ENCODE measurements at regions not wholly inside any gene's neighbourhood (a gene's known extent, or its start where the extent isn't known, plus 50 kb on each side); places are given as distances from the start of the nearest gene placed in this dataset.

- Histone ChIP-seq H3K36me3 (ENCODE audit: insufficient read depth, low read length) (no peaks in the 10 kb centered on the region), H3K79me2 (ENCODE audit: insufficient read depth, low read length) (no peaks in the 10 kb centered on the region), H3K4me2 (ENCODE audit: low read length) (no peak overlapping the region), H3K9me3 (ENCODE audit: low read length) (no peaks in the 10 kb centered on the region), H2AFZ (ENCODE audit: low read length) (no peak overlapping the region), H3K4me3 (ENCODE audit: low read depth, low read length, poor library complexity, severe bottlenecking) (no peak overlapping the region), H3K4me1 (ENCODE audit: insufficient read depth, low read length, severe bottlenecking) (no peaks in the 10 kb centered on the region), H3K27ac (ENCODE audit: low read depth, low read length, poor library complexity, severe bottlenecking) (no peak overlapping the region), H3K27me3 (ENCODE audit: insufficient read depth, low read length) (no peaks in the 10 kb centered on the region), H3K9ac (ENCODE audit: low read length) (no peak overlapping the region), H3K9me2 (ENCODE audit: low read depth, low read length) (no peaks in the 10 kb centered on the region), H3F3A (ENCODE audit: insufficient read depth, low read length) (no peaks in the 10 kb centered on the region), H4K20me1 (ENCODE audit: insufficient read depth, low read length) (no peaks in the 10 kb centered on the region)
- TF ChIP-seq EZH2 (IDR thresholded peaks at IDR 0.05; ENCODE audit: borderline replicate concordance, low read length) (no peak), CTCF (IDR thresholded peaks at IDR 0.05; ENCODE audit: low read length) (no peak)
Observed at GRCh38 chr2:215769246-215769645, 244.1 kb downstream of the MREG start.

- H3K4me1 ChIP-seq (ENCODE audit: insufficient read depth, low read length, severe bottlenecking) = no peaks in the 10 kb centered on the region
- no peaks in the 10 kb centered on the region for H4K20me1 ChIP-seq (ENCODE audit: insufficient read depth, low read length)
- no peaks in the 10 kb centered on the region for H3K9me3 ChIP-seq (ENCODE audit: low read length)
- H3F3A ChIP-seq (ENCODE audit: insufficient read depth, low read length) = no peaks in the 10 kb centered on the region
- H3K27me3 ChIP-seq (ENCODE audit: insufficient read depth, low read length) = no peaks in the 10 kb centered on the region
- no peaks in the 10 kb centered on the region for H3K36me3 ChIP-seq (ENCODE audit: insufficient read depth, low read length)
- no peaks in the 10 kb centered on the region for H3K9me2 ChIP-seq (ENCODE audit: low read depth, low read length)
- H2AFZ ChIP-seq (ENCODE audit: low read length) = no peak overlapping the region
- H3K4me2 ChIP-seq (ENCODE audit: low read length) = no peak overlapping the region
- no peaks in the 10 kb centered on the region for H3K79me2 ChIP-seq (ENCODE audit: insufficient read depth, low read length)
- no peak for TF ChIP-seq CTCF (IDR thresholded peaks at IDR 0.05; ENCODE audit: low read length)
- TF ChIP-seq EZH2 (IDR thresholded peaks at IDR 0.05; ENCODE audit: borderline replicate concordance, low read length) = no peak
- H3K9ac ChIP-seq (ENCODE audit: low read length) = no peak overlapping the region
- H3K4me3 ChIP-seq (ENCODE audit: low read depth, low read length, poor library complexity, severe bottlenecking) = no peak overlapping the region
- H3K27ac ChIP-seq (ENCODE audit: low read depth, low read length, poor library complexity, severe bottlenecking) = no peak overlapping the region
Observed at GRCh38 chr2:215767625-215768024, 245.7 kb downstream of the MREG start.

DNA sequence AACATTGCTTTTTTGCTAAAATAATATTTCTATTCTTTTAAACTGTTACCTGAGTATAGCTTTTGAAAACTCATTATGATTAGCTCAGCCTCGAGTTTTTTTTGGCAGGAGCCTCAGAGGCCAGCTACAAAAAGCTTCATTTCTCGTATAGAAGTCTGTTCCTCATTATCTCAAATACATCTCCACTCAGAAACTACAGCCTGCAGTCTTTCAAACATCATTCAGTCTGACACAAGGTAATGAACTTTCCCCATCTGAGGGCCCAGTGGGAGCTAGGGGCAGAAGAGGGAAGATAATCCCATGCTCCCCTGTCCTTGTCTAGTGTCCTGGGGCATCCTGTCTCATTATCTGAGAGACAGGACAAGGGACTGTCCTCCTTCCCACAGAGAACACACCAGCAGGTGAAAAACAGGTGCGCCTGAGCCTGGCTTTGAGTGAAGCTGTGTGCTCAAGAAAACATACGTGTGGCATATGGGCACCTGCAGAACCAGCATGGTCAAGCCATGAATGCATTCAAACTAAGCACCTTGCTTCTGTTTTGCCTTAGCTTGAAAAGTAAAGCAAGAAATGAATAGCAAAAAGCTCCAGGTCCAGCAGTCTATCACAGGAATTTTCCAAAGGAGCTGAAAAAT, 247.5 kb downstream of the MREG start:
- Histone ChIP-seq H3K9me3 (ENCODE audit: low read length) (no peaks in the 10 kb centered on the region), H3K9ac (ENCODE audit: low read length) (no peak overlapping the region), H3K9me2 (ENCODE audit: low read depth, low read length) (no peaks in the 10 kb centered on the region), H2AFZ (ENCODE audit: low read length) (no peak overlapping the region), H4K20me1 (ENCODE audit: insufficient read depth, low read length) (no peaks in the 10 kb centered on the region), H3K27ac (ENCODE audit: low read depth, low read length, poor library complexity, severe bottlenecking) (no peak overlapping the region), H3K36me3 (ENCODE audit: insufficient read depth, low read length) (no peaks in the 10 kb centered on the region), H3K4me1 (ENCODE audit: insufficient read depth, low read length, severe bottlenecking) (no peaks in the 10 kb centered on the region), H3K27me3 (ENCODE audit: insufficient read depth, low read length) (no peaks in the 10 kb centered on the region), H3K4me3 (ENCODE audit: low read depth, low read length, poor library complexity, severe bottlenecking) (no peak overlapping the region), H3K79me2 (ENCODE audit: insufficient read depth, low read length) (no peaks in the 10 kb centered on the region), H3K4me2 (ENCODE audit: low read length) (no peak overlapping the region), H3F3A (ENCODE audit: insufficient read depth, low read length) (no peaks in the 10 kb centered on the region)
- TF ChIP-seq EZH2 (IDR thresholded peaks at IDR 0.05; ENCODE audit: borderline replicate concordance, low read length) = no peak

DNA sequence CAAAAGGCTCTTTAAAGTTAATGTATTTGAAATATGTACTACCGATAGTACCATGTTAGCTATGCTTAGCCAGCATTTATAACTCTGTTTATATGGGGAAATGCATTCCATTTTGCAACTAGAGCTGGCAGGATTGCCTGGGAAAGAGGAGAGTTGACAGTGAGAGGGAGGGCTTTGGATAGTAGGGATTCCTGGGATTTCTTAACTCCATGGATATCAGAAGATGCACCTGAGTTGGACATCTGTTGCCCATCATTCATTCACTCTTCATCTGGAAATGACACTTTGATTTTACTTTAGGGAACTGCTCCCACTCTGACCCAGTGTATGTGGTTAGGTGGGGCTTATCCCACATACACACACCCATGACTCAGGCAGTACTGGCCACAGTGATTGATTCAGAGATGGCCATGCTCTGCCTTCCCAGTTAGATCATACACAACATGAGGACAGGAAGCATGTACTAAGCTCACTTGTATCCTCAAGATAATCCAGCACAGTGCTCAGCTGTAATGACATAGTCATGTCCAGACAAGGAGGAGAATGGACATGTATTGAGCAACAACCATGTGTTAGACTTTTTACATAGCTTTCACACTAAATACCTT, 248.8 kb downstream of the MREG start:
- Histone ChIP-seq H3K9ac (ENCODE audit: low read length) (no peak overlapping the region), H3K36me3 (ENCODE audit: insufficient read depth, low read length) (no peaks in the 10 kb centered on the region), H3K79me2 (ENCODE audit: insufficient read depth, low read length) (no peaks in the 10 kb centered on the region), H3K27ac (ENCODE audit: low read depth, low read length, poor library complexity, severe bottlenecking) (no peak overlapping the region), H3K4me3 (ENCODE audit: low read depth, low read length, poor library complexity, severe bottlenecking) (no peak overlapping the region), H3K27me3 (ENCODE audit: insufficient read depth, low read length) (no peaks in the 10 kb centered on the region), H3K4me1 (ENCODE audit: insufficient read depth, low read length, severe bottlenecking) (no peaks in the 10 kb centered on the region), H4K20me1 (ENCODE audit: insufficient read depth, low read length) (no peaks in the 10 kb centered on the region), H3K9me2 (ENCODE audit: low read depth, low read length) (no peaks in the 10 kb centered on the region), H3K4me2 (ENCODE audit: low read length) (no peak overlapping the region), H2AFZ (ENCODE audit: low read length) (no peak overlapping the region), H3K9me3 (ENCODE audit: low read length) (no peaks in the 10 kb centered on the region), H3F3A (ENCODE audit: insufficient read depth, low read length) (no peaks in the 10 kb centered on the region)
- TF ChIP-seq CTCF (IDR thresholded peaks at IDR 0.05; ENCODE audit: low read length) (no peak), EZH2 (IDR thresholded peaks at IDR 0.05; ENCODE audit: borderline replicate concordance, low read length) (no peak)
